Stomach smooth muscle (tissue), 2 donors: ENCODE measurements at regions not wholly inside any gene's neighbourhood (a gene's known extent, or its start where the extent isn't known, plus 50 kb on each side); places are given as distances from the start of the nearest gene placed in this dataset.

ENCODE experiments used
- H3K27ac ChIP-seq: one replicate; pipeline ENCODE4 v1.7.0; 2013; ENCODE audit warnings: mild to moderate bottlenecking, low read length, inconsistent platforms
- H3K27me3 ChIP-seq, 2 donors: one replicate each; pipeline ENCODE4 v1.7.0; 2013; ENCODE audit warnings: low read length in 2 of 2; ENCODE audit not compliant: insufficient read depth in 2 of 2, control insufficient read depth in 1 of 2
- H3K36me3 ChIP-seq, 2 donors: one replicate each; pipeline ENCODE4 v1.7.0; 2013; ENCODE audit warnings: low read length in 2 of 2; ENCODE audit not compliant: control insufficient read depth in 2 of 2, insufficient read depth in 2 of 2
- H3K4me1 ChIP-seq: one replicate; pipeline ENCODE4 v1.7.0; 2013; ENCODE audit warnings: low read length; ENCODE audit not compliant: control insufficient read depth, insufficient read depth
- H3K4me3 ChIP-seq, 2 donors: one replicate each; pipeline ENCODE4 v1.7.0; 2013; ENCODE audit warnings: low read length in 2 of 2
- H3K9ac ChIP-seq, 2 donors: one replicate each; pipeline ENCODE4 v1.7.0; 2013; ENCODE audit warnings: low read length in 2 of 2, mild to moderate bottlenecking in 1 of 2
- H3K9me3 ChIP-seq, 2 donors: one replicate each; pipeline ENCODE4 v1.7.0; 2013; ENCODE audit warnings: low read length in 2 of 2; ENCODE audit not compliant: control insufficient read depth in 2 of 2
- donor health status: healthy.
- donor health status: Pancreatic carcinoma.

- H3K4me1 ChIP-seq = no peaks in the 10 kb centered on the region
- H3K9me3 ChIP-seq = peaks cover 0 to 2% of the 10 kb centered on the region in 2 donors
- H3K36me3 ChIP-seq = no peaks in the 10 kb centered on the region
- no peak overlapping the region for H3K4me3 ChIP-seq
- H3K27me3 ChIP-seq = no peaks in the 10 kb centered on the region
- H3K9ac ChIP-seq = no peak overlapping the region
- H3K27ac ChIP-seq = no peak overlapping the region
These were observed 1392.9 kb upstream of the ACVR2A start for GRCh38 chr2:146451972-146452371.

GRCh38 chr2:146450131-146450530 lies 1394.7 kb upstream of the ACVR2A start:
- no peaks in the 10 kb centered on the region for H3K36me3 ChIP-seq
- no peak overlapping the region for H3K9ac ChIP-seq
- no peak overlapping the region for H3K27ac ChIP-seq
- no peaks in the 10 kb centered on the region for H3K9me3 ChIP-seq
- no peak overlapping the region for H3K4me3 ChIP-seq
- no peaks in the 10 kb centered on the region for H3K27me3 ChIP-seq
- H3K4me1 ChIP-seq = no peaks in the 10 kb centered on the region

GRCh38 chr2:146444987-146445386 lies 1399.8 kb upstream of the ACVR2A start:
- no peaks in the 10 kb centered on the region for H3K27me3 ChIP-seq

GRCh38 chr2:146444085-146444484 lies 1400.7 kb upstream of the ACVR2A start:
- no peak overlapping the region for H3K4me3 ChIP-seq
- H3K9ac ChIP-seq = no peak overlapping the region
- no peaks in the 10 kb centered on the region for H3K4me1 ChIP-seq
- no peaks in the 10 kb centered on the region for H3K36me3 ChIP-seq
- no peaks in the 10 kb centered on the region for H3K9me3 ChIP-seq
- no peaks in the 10 kb centered on the region for H3K27me3 ChIP-seq
- H3K27ac ChIP-seq = no peak overlapping the region

More at GRCh38 chr2:146444987-146445386, 1399.8 kb upstream of the ACVR2A start:
- Histone ChIP-seq H3K4me3 (no peak overlapping the region), H3K9ac (no peak overlapping the region), H3K27ac (no peak overlapping the region), H3K9me3 (no peaks in the 10 kb centered on the region), H3K36me3 (no peaks in the 10 kb centered on the region), H3K4me1 (no peaks in the 10 kb centered on the region)

- Histone ChIP-seq H3K4me3 (no peak overlapping the region), H3K9me3 (no peaks in the 10 kb centered on the region), H3K36me3 (no peaks in the 10 kb centered on the region), H3K4me1 (no peaks in the 10 kb centered on the region), H3K9ac (no peak overlapping the region), H3K27me3 (no peaks in the 10 kb centered on the region), H3K27ac (no peak overlapping the region)
These were observed 1406.6 kb upstream of the ACVR2A start for GRCh38 chr2:146438246-146438645.

GRCh38 chr2:146437712-146438111 lies 1407.1 kb upstream of the ACVR2A start:
- H3K4me1 ChIP-seq = no peaks in the 10 kb centered on the region
- H3K9ac ChIP-seq = no peak overlapping the region
- no peak overlapping the region for H3K4me3 ChIP-seq
- H3K27ac ChIP-seq = no peak overlapping the region
- no peaks in the 10 kb centered on the region for H3K27me3 ChIP-seq
- no peaks in the 10 kb centered on the region for H3K36me3 ChIP-seq
- no peaks in the 10 kb centered on the region for H3K9me3 ChIP-seq

GRCh38 chr2:146433116-146433875 lies 1411.5 kb upstream of the ACVR2A start:
- H3K9ac ChIP-seq = no peak overlapping the region
- no peaks in the 10 kb centered on the region for H3K4me1 ChIP-seq
- H3K9me3 ChIP-seq = no peaks in the 10 kb centered on the region
- H3K36me3 ChIP-seq = no peaks in the 10 kb centered on the region
- H3K27me3 ChIP-seq = no peaks in the 10 kb centered on the region
- no peak overlapping the region for H3K4me3 ChIP-seq
- H3K27ac ChIP-seq = no peak overlapping the region

GRCh38 chr2:146429366-146429765 lies 1415.5 kb upstream of the ACVR2A start:
- H3K27me3 ChIP-seq = no peaks in the 10 kb centered on the region
- no peak overlapping the region for H3K4me3 ChIP-seq
- H3K9ac ChIP-seq = no peak overlapping the region
- H3K27ac ChIP-seq = no peak overlapping the region
- H3K36me3 ChIP-seq = no peaks in the 10 kb centered on the region
- H3K9me3 ChIP-seq = no peaks in the 10 kb centered on the region
- no peaks in the 10 kb centered on the region for H3K4me1 ChIP-seq

- Histone ChIP-seq H3K27me3 (no peaks in the 10 kb centered on the region), H3K36me3 (no peaks in the 10 kb centered on the region), H3K9me3 (no peaks in the 10 kb centered on the region), H3K4me3 (no peak overlapping the region), H3K4me1 (no peaks in the 10 kb centered on the region), H3K27ac (no peak overlapping the region), H3K9ac (no peak overlapping the region)
These were observed 1426.9 kb upstream of the ACVR2A start for GRCh38 chr2:146417942-146418341.

- Histone ChIP-seq H3K4me1 (no peaks in the 10 kb centered on the region), H3K4me3 (no peak overlapping the region), H3K27me3 (no peaks in the 10 kb centered on the region), H3K36me3 (no peaks in the 10 kb centered on the region), H3K9ac (no peak overlapping the region), H3K27ac (no peak overlapping the region), H3K9me3 (no peaks in the 10 kb centered on the region)
These were observed 1429.5 kb upstream of the ACVR2A start for GRCh38 chr2:146415291-146415690.

GRCh38 chr2:146414456-146414855 lies 1430.4 kb upstream of the ACVR2A start:
- H3K9me3 ChIP-seq = no peaks in the 10 kb centered on the region
- no peak overlapping the region for H3K27ac ChIP-seq
- H3K36me3 ChIP-seq = no peaks in the 10 kb centered on the region
- H3K4me3 ChIP-seq = no peak overlapping the region
- H3K9ac ChIP-seq = no peak overlapping the region
- no peaks in the 10 kb centered on the region for H3K27me3 ChIP-seq
- no peaks in the 10 kb centered on the region for H3K4me1 ChIP-seq
